CD4-positive, alpha-beta T cell treated with Interleukin-6 for 4 hours (primary cell): ENCODE measurements at regions not wholly inside any gene's neighbourhood (a gene's known extent, or its start where the extent isn't known, plus 50 kb on each side); places are given as distances from the start of the nearest gene placed in this dataset.

ENCODE experiments used
- DNase-seq: peaks from one replicate; pipeline ENCODE4 v3.0.0-alpha.2; 2020; ENCODE audit warnings: mixed read lengths

GRCh38 chr14:82492157-82492556 lies 958.5 kb upstream of the SEL1L start:
- no peak for DNase-seq

DNA sequence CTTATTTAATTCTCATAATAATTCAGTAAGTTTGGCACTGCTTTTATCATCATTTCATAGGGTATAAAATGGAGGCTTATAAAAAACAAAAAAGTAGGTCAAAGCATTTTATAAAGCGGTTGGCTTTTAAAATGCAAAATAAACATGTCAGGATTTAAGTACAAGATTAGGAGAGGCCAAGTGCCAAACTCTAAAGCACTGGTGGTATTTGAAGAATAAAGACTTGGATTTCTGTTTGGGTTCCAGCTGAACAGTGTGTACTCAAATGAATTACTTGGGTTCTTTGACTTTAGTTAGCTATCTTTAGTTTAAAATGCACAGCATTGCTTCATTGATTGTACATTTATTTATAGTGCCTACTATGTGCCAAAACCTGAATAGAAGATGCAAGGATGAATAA lies 966.6 kb upstream of the SEL1L start:
- no peak for DNase-seq

GRCh38 chr14:82501554-82501953 lies 967.9 kb upstream of the SEL1L start:
- no peak for DNase-seq

GRCh38 chr14:82502043-82502442 lies 968.4 kb upstream of the SEL1L start:
- DNase-seq, result no peak

DNA sequence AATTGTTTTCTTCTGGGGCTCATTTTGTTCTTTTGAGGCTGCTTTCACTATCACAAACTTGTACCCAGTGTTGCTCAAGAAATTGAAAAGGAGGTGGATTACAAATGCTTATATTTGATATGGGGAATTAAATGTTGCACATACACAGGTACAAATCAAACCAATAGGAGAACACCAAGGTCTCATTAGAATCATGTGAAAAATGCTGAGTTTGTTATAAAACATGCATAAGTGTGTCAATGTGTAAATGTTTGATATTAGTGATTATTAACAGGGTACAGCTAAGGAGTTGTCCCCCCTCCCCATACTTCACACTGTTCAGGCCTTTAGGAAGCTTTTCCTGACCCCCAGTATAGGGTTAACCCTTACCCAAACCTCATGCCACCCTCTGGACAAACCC lies 971.2 kb upstream of the SEL1L start:
- DNase-seq, result no peak

- DNase-seq, result no peak
Observed at GRCh38 chr14:82510007-82510406, 976.4 kb upstream of the SEL1L start.

DNA sequence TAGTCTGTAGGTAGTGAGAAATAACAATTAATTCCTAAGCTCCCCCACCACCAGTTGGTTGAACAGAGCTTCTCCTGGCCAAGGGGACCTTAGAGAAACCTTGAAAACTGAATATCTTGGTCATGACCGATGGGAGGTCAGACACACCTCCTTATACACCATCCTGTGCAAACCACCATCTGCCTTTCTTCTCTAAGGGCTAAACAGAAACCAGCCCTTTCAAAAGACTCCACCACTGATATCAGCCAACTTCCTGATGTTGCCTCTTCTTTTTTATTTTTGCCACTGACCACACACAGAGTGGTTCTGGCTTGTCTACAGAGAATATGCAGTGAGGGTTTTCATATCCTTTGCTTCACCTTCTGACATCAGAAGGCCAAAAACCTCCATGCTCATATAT lies 977.7 kb upstream of the SEL1L start:
- no peak for DNase-seq

GRCh38 chr14:82520765-82521164 lies 987.1 kb upstream of the SEL1L start:
- no peak for DNase-seq

DNA sequence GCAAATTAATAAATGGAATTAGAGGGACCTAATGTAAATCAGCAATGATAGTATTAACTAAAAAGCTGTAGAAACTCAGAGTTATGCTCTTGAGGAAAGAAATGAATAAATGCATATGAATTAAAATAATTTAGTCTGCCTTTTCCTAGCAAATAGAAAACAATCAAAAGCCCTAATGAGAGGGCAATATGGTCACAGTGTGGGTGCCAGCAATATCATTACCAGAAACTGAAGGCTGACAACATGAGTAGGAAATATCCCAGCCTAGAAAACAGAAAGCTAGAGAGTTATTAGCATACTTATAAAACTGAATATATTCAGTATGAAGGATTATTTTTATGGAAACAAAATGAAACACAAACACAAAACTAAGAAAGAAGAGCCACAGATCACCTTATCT lies 987.5 kb upstream of the SEL1L start:
- DNase-seq, result no peak

DNA sequence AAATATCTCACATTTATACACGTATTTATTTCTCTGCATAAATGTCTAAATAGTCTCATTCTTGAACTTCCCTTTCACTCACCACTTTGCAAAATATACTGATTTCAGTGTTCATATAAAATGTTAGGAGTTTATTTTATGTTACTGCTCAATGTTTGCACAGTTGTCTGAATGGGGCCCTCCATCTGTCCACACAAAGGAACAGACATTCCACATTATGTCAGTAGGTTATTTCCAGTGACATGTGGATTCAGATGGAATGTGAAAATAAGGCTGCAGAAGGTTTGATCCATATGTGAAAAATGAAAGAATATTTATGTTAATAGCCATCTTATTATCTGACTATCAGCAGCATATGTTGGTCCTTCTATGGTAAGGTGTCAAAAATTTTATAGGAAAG lies 994.4 kb upstream of the SEL1L start:
- DNase-seq, result no peak

DNA sequence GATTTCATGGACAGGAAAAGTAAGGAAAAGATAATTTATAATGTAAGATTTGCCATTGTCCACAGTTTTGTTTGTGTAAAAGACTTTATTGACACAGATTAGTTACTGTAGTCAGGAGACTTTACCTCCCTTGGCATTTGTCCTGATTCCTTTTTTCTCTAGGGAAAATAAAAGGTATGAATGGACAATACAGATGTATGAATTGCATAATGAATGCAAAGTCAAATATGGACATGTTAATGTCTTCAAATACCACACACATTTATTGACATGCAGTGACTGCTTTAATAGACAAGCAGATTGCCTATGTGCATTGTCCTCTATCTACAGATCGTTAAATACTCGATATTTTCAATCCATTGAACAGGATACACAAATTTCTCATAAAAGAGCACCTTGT lies 999.7 kb upstream of the SEL1L start:
- DNase-seq, result no peak

- DNase-seq, result no peak
Observed at GRCh38 chr14:82536566-82536965, 1002.9 kb upstream of the SEL1L start.

GRCh38 chr14:82537831-82538230 lies 1004.2 kb upstream of the SEL1L start:
- DNase-seq, result no peak

DNA sequence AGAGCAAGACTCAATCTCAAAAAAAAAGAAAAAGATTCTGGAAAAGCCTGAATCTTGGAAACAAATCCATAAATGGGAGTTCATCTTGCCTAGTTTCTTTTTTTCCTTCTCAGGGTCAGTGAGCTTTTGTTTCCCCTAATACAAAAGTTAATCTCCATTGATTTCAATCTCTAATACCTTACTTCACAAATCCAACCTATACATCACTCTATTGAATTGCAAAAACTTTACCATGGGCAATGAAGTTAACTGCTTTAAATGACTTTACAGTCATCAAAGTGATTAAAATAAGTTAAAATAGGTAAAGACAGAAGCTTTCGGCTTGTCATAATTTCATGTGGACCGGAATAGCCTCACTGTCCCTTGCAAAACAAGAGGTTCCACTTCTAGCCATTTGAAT lies 1012.7 kb upstream of the SEL1L start:
- no peak for DNase-seq

- DNase-seq, result no peak
Observed at GRCh38 chr14:82549306-82549990, 1015.8 kb upstream of the SEL1L start.

DNA sequence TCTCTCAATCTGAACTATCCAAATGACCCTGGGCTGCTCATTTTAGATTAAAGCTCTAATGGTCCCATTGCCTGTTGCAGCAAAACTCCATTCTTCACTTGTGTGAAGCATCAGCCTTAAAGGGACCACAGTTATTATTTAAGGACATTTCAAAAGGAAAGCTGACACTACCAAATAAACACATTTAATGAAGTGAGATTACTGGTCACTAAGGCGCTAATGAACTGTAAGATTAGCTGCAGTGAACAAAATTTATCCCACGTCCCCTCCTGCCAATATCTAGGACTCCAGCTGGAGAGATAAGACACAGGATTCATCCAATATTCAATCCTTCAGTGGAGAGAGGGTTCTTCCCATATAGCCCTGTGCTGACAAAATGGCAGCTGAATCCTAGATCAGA lies 1029.2 kb upstream of the SEL1L start:
- no peak for DNase-seq

DNA sequence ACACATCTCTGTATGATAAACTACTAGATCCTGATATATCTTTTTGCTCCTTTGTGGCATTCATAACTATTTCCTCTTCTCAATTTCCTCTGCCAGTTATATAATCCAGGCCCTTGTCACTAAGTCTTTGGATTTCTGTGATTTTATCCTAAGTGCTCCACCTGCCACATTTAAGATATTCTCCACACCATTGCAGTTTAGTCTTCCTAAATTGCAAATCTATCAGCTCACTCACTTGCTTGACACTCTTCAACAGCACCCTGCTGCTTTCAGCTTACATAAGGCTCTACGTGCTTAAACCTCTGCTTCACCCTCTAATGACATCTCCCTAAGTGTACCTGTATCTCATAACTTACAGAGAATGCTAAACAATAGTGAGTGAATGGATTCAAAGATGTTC lies 1032.2 kb upstream of the SEL1L start:
- no peak for DNase-seq

GRCh38 chr14:82587226-82587625 lies 1053.6 kb upstream of the SEL1L start:
- DNase-seq, result no peak

- no peak for DNase-seq
Observed at GRCh38 chr14:82595466-82595865, 1061.8 kb upstream of the SEL1L start.

- no peak for DNase-seq
Observed at GRCh38 chr14:82602794-82603193, 1069.1 kb upstream of the SEL1L start.

GRCh38 chr14:82604819-82605218 lies 1071.2 kb upstream of the SEL1L start:
- no peak for DNase-seq

GRCh38 chr14:82621881-82622450 lies 1088.3 kb upstream of the SEL1L start:
- no peak for DNase-seq

DNA sequence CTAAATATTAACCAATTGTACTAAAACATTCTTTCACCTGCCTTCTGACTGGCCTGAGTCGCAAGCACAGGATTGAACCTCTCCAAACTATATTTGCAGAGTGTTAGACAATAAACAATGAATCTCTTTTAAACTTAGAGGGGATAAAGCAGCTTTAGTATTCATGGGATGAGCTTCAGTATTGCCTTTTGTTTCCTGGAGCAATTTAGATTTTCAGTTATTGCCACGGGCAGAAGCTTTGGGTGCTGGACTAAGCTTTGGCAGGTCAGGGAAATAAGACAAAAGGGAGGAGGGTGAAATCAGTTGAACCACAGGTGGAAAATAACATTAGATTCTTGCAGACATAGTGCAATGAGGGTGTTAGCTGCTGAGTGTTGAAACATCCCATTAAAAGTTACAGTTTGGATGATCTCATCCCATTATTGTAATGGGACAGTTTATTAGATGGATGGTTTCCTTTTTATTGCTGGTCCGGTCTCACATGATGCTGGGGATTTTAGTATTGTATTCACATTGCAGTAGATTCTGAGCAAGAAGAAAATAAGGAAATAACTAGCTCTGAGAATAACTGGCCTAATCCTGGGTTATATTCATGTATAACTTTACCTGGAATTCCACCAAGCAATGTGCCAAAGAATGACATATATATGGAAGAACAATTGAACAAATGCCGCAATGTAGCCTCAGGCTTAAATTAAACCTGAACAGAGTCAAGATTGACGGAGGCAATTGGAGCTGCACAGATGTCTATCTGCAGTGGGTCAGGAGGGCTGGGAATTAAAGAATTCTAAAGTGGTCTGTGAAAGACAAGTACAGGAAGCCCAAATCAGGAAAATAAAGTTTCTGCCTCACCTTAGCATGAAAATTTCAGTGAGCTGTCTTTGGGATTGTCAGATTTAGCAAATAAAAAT lies 1092.8 kb upstream of the SEL1L start:
- no peak for DNase-seq

DNA sequence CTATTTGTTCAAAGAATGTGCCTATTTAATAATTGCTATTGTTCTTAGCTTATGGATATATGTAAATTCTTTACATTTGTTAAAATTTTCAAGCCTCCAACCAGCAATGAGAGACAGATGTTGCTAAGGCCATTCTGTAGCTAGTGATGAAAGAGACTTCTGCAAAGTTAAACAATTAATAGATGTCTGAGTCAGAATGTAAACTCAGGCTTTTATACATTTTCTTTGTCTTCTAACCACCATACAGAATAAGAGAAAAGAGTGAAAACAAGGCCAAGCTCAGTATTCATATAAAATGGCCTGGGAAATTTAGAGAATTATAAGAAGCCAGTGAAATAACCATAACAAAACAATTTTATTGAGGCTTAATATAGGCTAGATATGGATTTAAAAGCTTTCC lies 1102.3 kb upstream of the SEL1L start:
- DNase-seq, result no peak
